HG03196 (cell line): ENCODE measurements at regions not wholly inside any gene's neighbourhood (a gene's known extent, or its start where the extent isn't known, plus 50 kb on each side); places are given as distances from the start of the nearest gene placed in this dataset.

ENCODE experiments used
- ATAC-seq: cut with Tn5 transposase; IDR thresholded peaks from one replicate; pipeline ENCODE4 v1.9.1; 2021; ENCODE audit not compliant: unreplicated experiment

DNA sequence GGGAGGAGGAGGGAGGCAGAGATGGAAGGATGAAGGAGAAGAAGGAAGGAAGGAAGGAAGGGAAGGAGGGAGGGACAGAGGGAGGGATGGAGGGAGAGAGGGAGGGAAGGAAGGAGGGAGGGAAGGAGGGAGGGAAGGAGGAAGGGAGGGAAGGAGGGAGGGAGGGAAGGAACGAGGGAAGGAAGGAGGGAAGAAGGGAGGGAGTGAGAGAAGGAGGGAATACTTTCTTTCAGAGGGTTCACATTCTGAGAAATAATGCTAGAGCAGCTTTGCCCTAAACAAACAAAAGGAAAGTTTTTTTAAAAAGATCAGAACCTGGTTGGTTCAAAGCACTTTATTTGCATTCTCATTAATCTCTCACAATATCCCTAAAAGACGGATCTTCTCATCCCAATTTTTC, 96.1 kb upstream of the NXT1 start:
- no peak for ATAC-seq

DNA sequence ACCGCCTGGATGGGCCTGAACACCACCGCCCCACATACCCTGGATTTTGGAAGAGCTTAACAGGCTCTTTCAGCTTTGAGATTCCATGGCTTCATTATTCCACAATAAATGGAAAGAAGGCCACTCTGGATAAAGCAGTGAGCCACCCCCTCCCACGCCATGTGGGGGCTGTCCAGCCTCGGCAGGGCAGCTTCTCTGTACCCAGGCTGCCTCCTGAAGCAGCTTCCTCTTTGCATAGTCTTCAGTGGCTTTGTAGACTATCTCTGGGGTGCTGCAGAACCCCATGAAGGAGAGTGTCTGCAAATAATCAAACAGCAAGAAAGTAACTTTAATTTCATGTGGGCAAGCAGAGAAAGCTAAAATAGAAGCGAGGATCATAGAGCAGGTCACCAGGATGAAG, 96.6 kb upstream of the NXT1 start:
- no peak for ATAC-seq

DNA sequence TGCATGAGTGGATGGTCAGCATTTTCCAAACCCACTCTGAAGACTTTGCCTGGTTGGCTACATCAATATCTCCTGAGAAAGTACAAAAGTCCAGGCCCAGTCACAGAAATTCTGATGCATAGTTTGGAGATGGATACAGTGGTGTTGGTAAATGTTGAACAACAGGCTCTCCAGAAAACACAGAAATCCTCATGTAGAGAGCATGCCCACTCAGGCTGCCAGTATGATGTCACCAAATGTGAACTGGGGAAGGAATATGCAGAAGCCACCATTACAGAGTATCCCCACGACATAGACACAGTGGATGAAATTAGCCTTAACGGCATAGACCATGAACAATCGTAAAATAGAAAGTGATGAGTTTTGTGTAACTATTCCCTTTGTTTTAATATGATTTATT, 97.1 kb upstream of the NXT1 start:
- ATAC-seq, result no peak

DNA sequence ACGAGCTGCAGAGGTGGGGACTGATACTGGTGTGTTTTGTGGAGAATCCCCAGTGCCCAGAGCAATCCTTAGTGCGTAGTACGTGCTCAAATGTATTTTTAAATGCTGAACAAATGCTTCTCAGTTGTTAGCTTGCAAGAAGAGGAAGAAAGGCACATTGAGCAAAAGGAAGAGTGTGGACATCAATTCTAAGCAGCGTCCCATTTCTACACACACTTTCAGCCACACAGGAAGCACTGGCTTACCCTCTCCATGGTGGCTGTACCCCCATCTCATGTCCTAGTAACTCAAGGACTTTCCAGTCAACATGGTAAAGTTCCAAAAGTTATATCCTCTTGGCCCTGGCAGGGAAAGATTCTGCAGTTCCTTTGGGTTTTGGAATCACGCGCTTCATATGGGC, 98.8 kb upstream of the NXT1 start:
- no peak for ATAC-seq

DNA sequence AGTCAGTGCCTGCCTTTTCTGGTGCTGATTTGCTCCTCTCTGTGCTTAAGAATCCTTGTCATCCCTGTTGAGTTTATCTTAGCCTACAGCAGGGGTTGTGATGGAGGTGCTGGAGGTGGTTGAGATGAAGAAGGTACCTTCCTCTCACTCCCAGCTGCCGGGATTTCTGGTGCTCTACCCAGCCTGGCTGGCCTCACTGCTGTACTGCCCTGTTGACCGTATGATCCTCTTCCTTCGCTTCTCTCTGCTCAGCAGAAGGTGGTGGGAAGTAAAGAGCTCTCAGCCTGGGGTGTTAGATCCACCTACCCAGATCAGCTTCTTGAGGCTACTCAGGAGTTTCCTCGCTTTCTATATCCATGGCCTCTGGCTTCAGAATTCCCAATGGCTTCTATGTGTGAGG, 101.0 kb upstream of the NXT1 start:
- ATAC-seq, result no peak

DNA sequence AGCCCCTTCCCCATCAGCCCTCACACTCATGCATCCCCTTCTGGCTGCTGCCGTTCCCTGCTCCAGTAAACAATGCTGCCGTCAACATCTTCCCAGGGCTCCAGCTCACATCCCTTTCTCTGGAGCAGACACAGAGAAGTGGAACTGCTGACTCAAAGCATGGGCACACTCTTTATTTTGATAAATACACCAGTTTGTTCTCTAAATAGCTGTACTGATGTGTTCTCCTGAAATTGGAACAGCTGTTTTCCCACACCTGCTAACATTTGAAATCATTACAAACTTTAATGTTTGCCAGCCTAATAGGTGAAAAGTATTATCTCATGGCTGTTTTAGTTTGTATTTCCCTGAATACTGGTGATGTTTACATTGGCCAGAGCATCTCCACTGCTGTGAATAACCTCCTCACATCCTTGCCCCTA, 102.1 kb upstream of the NXT1 start:
- ATAC-seq, result no peak

DNA sequence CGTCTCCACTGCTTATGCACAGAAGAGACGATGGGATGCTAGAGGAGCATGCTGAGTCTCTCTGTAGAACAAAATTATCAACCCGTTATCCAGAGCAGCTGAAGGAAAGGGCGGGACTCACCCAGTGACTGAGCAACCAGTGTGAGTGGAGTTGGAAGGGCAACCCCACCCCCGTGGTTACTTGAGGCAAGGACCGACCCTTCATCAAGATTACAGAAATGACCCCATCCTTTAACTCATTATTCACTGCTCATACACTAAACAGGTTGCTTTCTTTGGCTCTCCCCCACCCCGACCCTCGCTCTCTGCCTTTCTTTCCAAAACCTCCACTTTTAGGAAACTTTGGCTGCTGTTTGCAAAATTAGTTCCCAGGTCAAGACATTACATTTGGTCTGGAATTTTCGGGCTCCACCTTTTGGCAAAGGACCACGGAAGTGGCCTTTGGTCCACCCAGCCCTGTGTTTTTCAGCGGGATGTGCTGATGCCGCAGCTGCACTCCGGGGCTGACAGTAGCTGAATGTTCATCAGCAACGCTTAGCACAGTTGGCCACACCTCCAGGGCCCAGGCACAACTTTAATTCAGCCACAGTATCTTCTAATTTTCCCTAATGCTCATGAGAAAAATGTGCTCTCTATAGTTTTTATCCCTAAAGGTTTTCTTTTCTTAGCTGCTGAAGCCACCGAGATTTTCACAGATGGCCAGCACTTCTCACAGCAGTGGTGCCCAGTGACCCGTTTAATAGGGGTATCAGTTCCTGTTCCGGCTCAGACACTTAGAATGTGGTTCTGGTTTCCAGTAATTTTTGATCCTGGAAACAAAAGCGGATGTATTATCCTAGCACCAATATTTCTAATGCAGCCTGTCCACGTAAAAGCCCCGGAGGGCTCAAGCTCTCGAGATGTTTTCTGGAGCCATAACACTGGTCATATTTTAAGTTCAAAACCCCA, 103.6 kb upstream of the NXT1 start:
- no peak for ATAC-seq

DNA sequence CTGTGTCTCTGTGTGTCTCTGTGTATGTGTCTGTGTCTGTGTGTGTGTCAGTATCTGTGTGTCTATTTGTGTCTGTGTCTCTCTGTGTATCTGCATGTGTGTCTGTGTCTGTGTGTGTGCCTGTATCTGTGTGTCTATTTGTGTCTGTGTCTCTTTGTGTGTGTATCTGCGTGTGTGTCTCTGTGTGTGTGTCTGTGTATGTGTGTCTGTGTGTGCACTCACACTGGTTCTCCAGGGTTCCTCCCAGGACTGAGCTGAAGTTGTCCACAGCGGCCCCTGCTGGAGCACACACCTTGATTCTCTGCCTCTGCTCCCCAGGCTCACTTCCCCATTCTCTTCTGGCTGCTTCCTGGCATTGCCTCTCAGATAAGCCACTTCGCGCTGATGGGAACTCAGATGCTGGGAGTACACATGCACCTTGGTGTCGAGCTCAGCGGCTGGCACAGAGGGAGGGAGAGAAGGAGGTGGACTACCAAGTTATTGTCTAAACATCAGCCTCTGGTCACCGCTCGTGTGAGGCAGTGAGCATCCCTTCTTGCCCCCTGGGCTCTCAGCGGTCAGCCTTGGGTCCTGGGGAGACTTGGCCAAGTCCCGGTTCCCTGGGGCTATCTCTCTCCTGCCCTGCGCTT, 104.9 kb upstream of the NXT1 start:
- ATAC-seq, result peak; percentile 79

DNA sequence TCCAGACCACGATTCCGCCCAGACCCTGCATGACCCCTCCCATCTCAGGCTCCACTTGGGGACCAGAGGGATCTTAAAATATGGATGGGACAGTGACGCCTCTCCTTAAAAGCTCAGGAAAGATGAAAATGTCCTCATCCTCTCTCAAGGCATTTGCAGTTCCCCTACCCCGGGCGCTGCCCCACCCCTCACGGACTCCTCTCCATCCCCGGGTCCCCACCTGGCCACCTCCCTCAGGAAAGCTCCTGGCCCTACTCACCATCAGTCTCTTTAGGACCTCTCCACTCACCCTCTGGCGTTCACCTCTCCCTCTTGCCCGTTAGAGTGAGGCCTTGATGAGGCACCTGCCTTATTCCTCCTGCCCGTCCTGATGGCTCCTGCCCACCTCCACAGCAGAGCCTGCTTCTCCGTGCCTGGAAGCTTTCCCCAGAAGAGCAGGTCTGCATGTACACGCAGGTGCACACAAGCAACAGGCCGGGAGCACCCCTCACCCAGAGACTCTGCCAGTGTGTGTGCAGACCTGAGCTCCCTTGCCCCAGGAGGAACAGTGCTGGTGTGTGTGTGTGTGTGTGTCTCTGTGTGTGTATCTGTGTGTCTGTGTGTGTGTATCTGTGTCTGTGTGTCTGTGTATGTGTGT, 105.6 kb upstream of the NXT1 start:
- no peak for ATAC-seq

DNA sequence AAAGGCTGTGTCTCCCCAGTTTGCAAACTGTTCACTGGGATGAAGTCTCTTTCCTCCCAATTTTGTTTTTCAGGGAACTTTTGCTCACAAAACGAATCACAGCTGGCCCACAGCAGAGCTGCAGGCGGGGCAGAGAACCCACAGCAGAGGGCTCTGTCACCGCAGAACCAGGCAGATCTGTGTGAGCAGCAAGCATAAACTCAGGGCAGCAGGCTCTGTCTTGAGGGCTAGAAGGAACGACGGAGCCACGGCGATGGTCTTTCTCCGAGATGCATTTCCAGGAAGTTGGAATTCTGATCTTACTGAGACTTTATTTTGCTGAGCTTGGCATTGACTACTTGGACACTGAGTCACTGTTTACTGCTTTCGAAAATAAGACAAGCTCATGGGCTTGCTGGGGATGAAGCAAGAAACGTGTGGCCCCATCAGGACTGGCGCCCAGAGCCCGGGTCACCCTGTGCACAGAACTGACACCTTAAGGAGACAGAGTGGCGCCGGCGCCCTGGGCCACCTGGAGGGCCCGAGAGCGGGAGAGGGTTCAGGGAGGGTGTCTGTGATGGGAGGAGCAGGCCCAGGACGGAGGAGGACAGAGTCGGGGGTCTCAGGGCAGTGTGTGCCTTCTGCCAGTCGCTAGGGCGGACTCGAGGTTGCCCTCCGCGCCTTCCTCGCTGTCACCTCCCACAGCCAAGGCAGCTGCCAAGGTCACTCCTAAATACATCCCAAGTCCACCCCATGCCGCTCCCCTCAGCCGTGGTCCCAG, 106.3 kb upstream of the NXT1 start:
- no peak for ATAC-seq

DNA sequence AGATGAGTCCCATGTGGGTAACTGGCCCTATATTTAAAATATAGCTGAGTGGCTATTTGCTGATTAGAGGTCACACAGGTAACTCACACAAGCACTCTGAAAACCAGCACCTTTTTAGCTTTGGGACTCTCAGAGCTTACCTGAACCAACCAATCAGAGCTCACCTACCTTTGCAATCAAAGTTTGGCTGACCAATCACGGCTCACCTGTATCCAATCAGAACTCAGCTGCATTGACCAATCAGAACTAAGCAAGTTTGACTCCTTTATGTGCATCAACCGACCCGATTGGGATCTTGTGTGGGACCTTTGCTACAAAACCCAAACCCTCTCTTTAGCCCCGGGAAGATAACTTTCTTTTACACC, 106.8 kb upstream of the NXT1 start:
- no peak for ATAC-seq

DNA sequence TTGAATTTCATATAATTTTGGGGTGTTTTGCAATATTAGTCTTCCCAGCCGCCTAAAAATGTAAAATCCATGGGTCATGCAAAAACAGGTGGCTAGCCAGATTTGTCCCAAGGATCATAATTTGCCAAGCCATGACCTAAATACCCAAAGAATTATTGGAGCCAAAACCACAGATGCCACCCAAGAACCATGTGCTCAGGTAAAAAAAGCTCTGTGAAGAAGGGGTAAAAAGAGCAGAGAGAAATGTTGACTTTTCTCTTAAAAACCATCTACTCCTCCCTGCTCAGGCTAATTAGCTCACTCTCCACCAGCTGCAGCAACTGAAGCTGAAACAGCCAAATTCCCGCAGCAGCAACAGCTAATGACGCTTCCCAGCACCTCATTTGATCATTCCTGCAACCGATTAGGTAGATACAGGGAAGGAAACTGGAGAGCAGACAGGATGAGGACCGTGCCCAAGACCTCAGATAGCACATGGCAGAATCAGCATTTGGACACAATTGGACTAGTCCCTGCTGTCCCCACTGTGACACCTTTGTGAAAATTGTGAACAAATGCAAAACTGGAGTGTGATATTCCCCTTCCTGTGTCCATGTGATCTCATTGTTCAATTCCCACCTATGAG, 107.9 kb upstream of the NXT1 start:
- no peak for ATAC-seq

DNA sequence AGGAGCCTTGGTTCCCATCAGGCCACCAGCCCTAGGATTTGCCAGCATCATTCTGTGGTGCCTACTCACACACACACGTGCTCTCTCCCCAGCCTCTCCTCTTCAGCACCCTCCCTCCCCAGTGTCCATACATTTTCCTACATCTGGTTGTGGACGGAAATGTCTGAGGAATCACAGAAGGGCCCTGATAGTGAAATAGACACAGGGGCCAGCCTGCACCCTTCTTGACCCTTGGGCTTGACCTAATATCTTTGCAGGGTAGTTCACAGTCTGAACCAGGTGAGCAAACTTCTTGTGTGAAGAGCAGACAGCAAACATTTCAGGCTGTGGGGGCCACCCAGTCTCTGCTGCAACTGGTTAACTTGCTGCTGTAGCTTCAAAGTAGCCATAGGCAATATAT, 108.5 kb upstream of the NXT1 start:
- ATAC-seq, result no peak

DNA sequence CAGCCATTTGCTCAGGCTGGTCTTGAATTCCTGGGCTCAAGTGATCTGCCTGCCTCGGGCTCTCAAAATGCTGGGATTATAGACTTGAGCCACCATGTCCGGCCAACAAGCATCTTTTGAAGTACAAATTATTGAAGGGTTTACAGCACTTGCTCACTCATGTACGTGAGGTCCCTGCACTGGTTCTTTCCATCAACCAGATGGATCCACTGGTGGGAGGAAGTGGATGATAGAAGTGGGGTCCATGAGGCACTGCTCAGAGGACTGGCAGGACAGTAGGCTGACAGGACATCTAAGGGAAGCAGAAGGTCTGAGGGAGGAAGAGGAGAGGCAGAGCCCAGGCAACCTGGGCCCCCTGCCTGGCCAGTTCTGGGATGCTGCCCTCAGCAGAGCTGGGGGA, 109.2 kb upstream of the NXT1 start:
- ATAC-seq, result no peak

DNA sequence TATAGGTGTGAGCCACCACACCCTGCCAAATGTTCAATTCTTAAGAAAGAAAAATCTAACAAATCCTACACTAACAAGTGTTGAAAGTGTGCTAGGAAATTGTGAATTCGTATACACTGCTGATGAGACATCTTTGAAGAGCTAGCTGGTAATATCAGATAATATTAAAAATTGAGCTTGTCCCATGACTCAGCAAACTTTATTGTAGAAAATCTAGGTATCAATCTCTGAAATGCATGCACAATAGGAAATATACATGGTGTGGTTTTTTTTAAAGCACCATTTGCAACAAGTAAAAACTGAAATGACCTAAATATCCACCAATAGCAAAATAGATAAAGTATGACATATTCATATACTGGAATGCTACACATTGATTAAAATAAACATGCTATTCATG, 110.1 kb upstream of the NXT1 start:
- ATAC-seq, result no peak

DNA sequence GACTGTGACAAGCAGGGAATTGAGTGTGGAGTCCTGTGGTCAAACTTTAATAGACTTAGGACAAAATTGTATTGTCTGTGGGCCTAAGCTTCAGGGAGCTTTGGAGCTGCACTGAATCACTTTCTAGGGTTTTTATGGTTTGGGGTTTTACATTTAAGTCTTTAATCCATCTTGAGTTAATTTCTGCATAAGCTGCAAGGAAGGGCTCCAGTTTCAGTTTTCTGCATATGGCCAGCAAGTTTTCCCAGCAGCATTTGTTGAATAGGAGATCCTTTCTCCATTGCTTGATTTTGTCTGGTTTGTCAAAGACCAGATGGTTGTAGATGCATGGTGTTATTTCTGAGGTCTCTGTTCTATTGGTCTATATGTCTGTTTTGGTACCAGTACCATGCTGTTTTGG, 113.4 kb upstream of the NXT1 start:
- no peak for ATAC-seq

DNA sequence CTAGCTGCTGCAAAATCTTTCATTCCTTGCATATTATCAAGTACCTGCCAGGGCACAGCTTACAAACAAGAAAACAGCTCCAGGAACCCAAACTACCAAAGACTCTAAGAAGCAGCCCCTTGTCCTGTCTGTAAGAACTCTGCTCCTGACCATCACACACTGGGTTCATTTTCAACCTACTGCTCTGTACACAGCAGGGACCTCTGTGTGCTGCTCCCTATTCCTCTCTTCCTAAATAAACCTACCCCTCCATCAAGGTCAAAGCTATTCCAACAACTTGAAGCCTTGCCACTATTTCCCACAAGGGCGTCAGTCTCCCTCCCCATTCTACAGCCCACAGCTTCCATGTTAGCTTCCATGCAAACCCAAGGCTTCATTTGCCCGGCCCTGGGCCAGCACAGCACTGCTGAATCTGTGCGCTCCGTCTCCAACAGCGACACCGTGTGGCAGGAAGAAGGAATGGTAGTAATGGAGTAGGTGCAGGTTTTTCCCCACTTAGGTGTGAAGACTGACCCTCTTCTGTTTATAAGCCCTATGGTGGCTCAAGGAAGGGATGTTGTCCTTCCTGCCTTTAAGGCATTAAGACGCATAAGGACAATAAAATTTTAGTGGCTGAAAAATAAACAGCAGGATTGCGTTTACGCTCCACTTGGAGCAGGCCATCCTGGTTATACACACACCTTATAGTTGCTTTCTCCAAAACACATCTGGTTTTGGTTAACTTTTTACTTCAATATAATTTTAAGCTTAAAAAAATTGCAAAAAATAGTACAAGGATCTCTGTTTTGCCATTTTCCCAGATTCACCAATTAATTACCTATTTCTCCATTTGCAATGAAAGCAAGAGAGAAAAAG, 115.2 kb upstream of the NXT1 start:
- no peak for ATAC-seq

DNA sequence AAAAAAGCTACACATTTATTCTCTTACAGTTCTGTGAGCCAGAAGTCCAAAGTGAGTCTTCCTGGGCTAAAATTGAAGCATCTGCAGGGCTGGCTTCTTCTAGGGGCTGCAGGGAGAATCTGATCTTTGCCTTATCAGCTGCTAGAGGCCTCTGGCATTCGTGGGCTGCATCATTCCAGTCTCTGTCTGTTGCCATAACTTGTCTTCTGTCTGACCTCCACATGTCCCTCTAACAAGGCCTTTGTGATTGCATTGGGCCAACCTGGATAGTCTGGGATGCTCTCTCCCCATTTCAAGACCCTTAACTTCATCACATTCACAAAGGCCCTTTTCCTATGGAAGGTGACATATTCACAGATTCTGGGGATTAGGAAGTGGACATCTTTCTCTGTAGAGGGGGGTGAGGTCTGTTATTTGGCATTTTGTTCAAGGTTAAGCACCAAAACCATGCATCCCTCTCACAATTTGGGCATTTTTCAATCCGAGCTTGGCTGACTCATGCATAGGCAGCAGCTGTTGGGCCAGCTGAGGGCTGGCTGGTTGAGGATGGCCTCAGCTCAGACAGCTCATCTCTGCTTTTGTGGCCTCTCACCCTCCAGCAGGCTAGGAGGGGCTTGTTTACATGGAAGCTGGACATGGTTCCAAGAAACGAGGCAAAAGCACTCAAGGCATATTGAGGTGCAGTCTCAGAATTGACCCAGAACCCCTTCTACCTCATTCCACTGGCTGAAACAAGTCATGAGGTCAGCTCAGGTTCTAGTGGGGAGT, 116.1 kb upstream of the NXT1 start:
- no peak for ATAC-seq

DNA sequence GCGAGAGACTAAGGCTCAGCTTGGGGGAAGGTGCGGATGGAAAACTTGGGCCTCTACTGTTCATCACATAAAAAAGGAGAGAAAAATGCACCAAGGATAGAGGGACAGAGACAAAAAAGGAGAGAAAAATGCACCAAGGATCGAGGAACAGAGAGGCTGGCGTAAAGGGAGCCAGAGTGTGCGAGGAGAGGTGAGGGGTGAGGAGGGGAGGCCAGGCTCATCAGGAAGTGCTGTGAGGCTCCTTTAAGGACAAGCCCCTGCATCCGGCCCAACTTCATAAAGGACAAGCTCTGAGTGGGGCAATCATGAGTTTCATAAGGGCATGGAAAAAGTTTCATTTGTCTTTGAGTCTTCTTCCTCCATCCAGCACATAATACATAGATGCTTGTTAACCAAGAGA, 117.2 kb upstream of the NXT1 start:
- ATAC-seq, result no peak
